B cell (primary cell): ENCODE measurements at regions not wholly inside any gene's neighbourhood (a gene's known extent, or its start where the extent isn't known, plus 50 kb on each side); places are given as distances from the start of the nearest gene placed in this dataset.

ENCODE experiments used
- ATAC-seq: fragments of 200-7000 bp; cut with Tn5 transposase; one replicate; pipeline ENCODE4 v1.10.0; 2021; ENCODE audit warnings: low read depth, mild to moderate bottlenecking, moderate number of reproducible peaks, moderate library complexity
- CTCF ChIA-PET: fragments of 350-600 bp; sonication (Branson Sonifier 250); formaldehyde crosslinking; loops from one replicate; lab custom pipeline; 2021; ENCODE audit warnings: antibody characterized with exemption, inconsistent platforms; lab: Charles Lee
- POLR2A ChIA-PET: fragments of 350-600 bp; sonication (Branson Sonifier 250); formaldehyde crosslinking; loops from one replicate; lab custom pipeline; 2021; ENCODE audit warnings: antibody characterized with exemption; lab: Charles Lee
- DNase-seq: peaks from one replicate; pipeline ENCODE4 v3.0.0; 2013
- H2AFZ ChIP-seq: 2 replicates; pipeline ENCODE4 v1.6.1; 2012; ENCODE audit warnings: mild to moderate bottlenecking, low read depth, low read length; ENCODE audit not compliant: insufficient read depth, poor library complexity, severe bottlenecking
- H3K27ac ChIP-seq, 2 donors: 1 replicate in 1 of 2; 2 replicates in 1 of 2; pipeline ENCODE4 v1.5.1; 2012 to 2013; ENCODE audit warnings: low read length in 2 of 2, mild to moderate bottlenecking in 2 of 2, moderate library complexity in 1 of 2
- H3K27me3 ChIP-seq, 4 experiments: fragments of 200-600 bp in 1 of 4; sonication (generic) in 1 of 4; replicated peaks in 1 of 4; 1 replicate in 2 of 4; 2 replicates in 2 of 4; pipeline versions ENCODE4 v1.6.1 to v1.7.0; 2013 to 2016; ENCODE audit warnings: low read length in 3 of 4, mild to moderate bottlenecking in 2 of 4, mixed read lengths in 1 of 4, moderate library complexity in 1 of 4; ENCODE audit not compliant: insufficient read depth in 4 of 4, control insufficient read depth in 3 of 4; ENCODE audit errors: control extremely low read depth in 1 of 4
- H3K36me3 ChIP-seq, 2 experiments: replicated peaks in 1 of 2; 1 replicate in 1 of 2; 2 replicates in 1 of 2; pipeline versions ENCODE4 v1.6.1 to v1.7.1; 2013; ENCODE audit warnings: low read length in 1 of 2; ENCODE audit not compliant: insufficient read depth in 2 of 2, control insufficient read depth in 1 of 2; ENCODE audit errors: control extremely low read depth in 1 of 2, extremely low read depth in 1 of 2
- H3K4me1 ChIP-seq, 2 donors: fragments of 200-600 bp in 1 of 2; sonication (generic) in 1 of 2; 1 replicate in 1 of 2; 2 replicates in 1 of 2; pipeline versions ENCODE4 v1.5.1 to v1.6.1; 2013 to 2017; ENCODE audit warnings: low read length in 2 of 2; ENCODE audit not compliant: control insufficient read depth in 2 of 2, insufficient read depth in 2 of 2
- H3K4me2 ChIP-seq: replicated peaks from 2 replicates; pipeline ENCODE3; 2012; ENCODE audit warnings: mild to moderate bottlenecking, low read depth, low read length; ENCODE audit not compliant: poor library complexity, severe bottlenecking
- H3K4me3 ChIP-seq, 5 experiments: fragments of 200-600 bp in 1 of 5; sonication (generic) in 1 of 5; 1 replicate in 3 of 5; 2 replicates in 2 of 5; pipeline versions ENCODE4 v1.5.1 to v1.7.0; 2011 to 2016; ENCODE audit warnings: low read length in 4 of 5, mild to moderate bottlenecking in 4 of 5, low read depth in 2 of 5, control low read depth in 1 of 5, moderate library complexity in 1 of 5; ENCODE audit not compliant: insufficient read depth in 1 of 5; ENCODE audit errors: control extremely low read depth in 1 of 5, extremely low read depth in 1 of 5
- H3K79me2 ChIP-seq: fragments of 200-600 bp; sonication (generic); one replicate; pipeline ENCODE4 v1.6.0; 2016; ENCODE audit warnings: low read length; ENCODE audit not compliant: control insufficient read depth, insufficient read depth
- H3K9ac ChIP-seq: fragments of 200-600 bp; sonication (generic); 2 replicates; pipeline ENCODE4 v1.6.1; 2017; ENCODE audit warnings: mild to moderate bottlenecking, low read length, moderate library complexity
- H3K9me3 ChIP-seq, 3 donors: one replicate each; pipeline versions ENCODE4 v1.6.1 to v1.7.1; 2013; ENCODE audit warnings: low read length in 2 of 3; ENCODE audit not compliant: control insufficient read depth in 2 of 3, insufficient read depth in 1 of 3; ENCODE audit errors: control extremely low read depth in 1 of 3
- H4K20me1 ChIP-seq: 2 replicates; pipeline ENCODE4 v1.6.0; 2012; ENCODE audit warnings: mild to moderate bottlenecking, low read length; ENCODE audit not compliant: insufficient read depth, control insufficient read depth, poor library complexity, severe bottlenecking
- H3K27ac Mint-ChIP-seq: one replicate; pipeline ENCODE4 v1.8.0; 2021; ENCODE audit warnings: mixed read lengths
- H3K27me3 Mint-ChIP-seq: one replicate; pipeline ENCODE4 v1.8.0; 2021; ENCODE audit warnings: mixed read lengths
- H3K4me1 Mint-ChIP-seq: one replicate; pipeline ENCODE4 v1.8.0; 2021; ENCODE audit warnings: mixed read lengths
- H3K4me3 Mint-ChIP-seq: one replicate; pipeline ENCODE4 v1.8.0; 2021; ENCODE audit warnings: mixed read lengths
- H3K9me3 Mint-ChIP-seq: one replicate; pipeline ENCODE4 v1.8.0; 2022; ENCODE audit warnings: mixed read lengths; ENCODE audit not compliant: insufficient read depth
- EZH2 ChIP-seq: IDR thresholded peaks from 2 replicates; pipeline ENCODE4 v1.6.1; 2012; ENCODE audit warnings: borderline replicate concordance, low read depth, mild to moderate bottlenecking, moderate library complexity, low read length; ENCODE audit not compliant: insufficient read depth, poor library complexity, severe bottlenecking
- WGBS: methylation state at CpG from one replicate; pipeline ENCODE4 v1.1.5; 2013; ENCODE audit warnings: missing lambda C conversion rate; ENCODE audit not compliant: insufficient coverage; 5-methylcytosine and 5-hydroxymethylcytosine counted together
- intact Hi-C: fragments of 100-400 bp; cut with micrococcal nuclease; formaldehyde crosslinking; loops from one replicate; pipeline ENCODE4 v1.10.0; 2022
- TF ChIP-seq, protein P1 (sequence below): fragments of 200-600 bp; IDR thresholded peaks from one replicate; pipeline ENCODE4 v1.8.0; 2022; ENCODE audit warnings: antibody characterized with exemption, mild to moderate bottlenecking

DNA sequence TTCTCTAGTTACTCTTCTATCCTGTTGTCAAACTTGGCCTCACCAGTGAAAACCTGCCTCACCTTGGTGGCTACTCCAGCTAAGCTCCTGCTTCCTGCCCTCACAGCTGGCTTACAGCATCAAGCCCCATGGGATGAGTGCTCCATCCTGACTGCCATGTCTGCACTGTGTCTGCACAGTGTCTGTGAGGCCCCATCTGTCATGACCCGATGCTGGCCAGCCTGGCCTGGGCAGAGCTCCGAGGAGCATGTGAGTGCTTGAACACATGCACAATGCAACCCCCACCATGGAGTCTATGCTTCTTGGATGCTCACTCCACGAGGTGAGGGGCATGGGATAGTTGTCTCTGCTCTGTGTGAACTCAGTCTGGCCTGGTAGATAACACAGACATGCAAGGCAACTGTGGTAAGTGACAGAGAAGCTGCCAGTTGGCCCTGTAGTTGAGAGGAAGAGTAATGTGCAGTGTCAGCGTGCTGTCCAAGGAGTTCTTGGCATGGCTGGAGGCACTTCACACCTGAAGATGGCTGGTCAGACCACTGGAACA lies 207.1 kb upstream of the ZNF32 start:
- TF ChIP-seq, protein P1, sequence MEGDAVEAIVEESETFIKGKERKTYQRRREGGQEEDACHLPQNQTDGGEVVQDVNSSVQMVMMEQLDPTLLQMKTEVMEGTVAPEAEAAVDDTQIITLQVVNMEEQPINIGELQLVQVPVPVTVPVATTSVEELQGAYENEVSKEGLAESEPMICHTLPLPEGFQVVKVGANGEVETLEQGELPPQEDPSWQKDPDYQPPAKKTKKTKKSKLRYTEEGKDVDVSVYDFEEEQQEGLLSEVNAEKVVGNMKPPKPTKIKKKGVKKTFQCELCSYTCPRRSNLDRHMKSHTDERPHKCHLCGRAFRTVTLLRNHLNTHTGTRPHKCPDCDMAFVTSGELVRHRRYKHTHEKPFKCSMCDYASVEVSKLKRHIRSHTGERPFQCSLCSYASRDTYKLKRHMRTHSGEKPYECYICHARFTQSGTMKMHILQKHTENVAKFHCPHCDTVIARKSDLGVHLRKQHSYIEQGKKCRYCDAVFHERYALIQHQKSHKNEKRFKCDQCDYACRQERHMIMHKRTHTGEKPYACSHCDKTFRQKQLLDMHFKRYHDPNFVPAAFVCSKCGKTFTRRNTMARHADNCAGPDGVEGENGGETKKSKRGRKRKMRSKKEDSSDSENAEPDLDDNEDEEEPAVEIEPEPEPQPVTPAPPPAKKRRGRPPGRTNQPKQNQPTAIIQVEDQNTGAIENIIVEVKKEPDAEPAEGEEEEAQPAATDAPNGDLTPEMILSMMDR: no peak
- no peak for TF ChIP-seq EZH2
- no peaks in the 10 kb centered on the region for H3K27me3 ChIP-seq
- no peaks in the 10 kb centered on the region for H3K36me3 ChIP-seq
- ATAC-seq (no peak), DNase-seq (no peak)
- ChIA-PET CTCF (no interaction called here), POLR2A (no interaction called here)
- Mint-ChIP-seq H3K9me3 (no peaks in the 10 kb centered on the region), H3K27ac (no peak overlapping the region), H3K4me3 (no peak overlapping the region), H3K4me1 (no peaks in the 10 kb centered on the region), H3K27me3 (no peaks in the 10 kb centered on the region)
- H3K27ac ChIP-seq: no peak overlapping the region
- no peak overlapping the region for H3K4me2 ChIP-seq
- H2AFZ ChIP-seq: no peak overlapping the region
- intact Hi-C loops: no loop called here
- H3K4me3 ChIP-seq: no peak overlapping the region
- H4K20me1 ChIP-seq: no peaks in the 10 kb centered on the region
- no peak overlapping the region for H3K9ac ChIP-seq
- H3K79me2 ChIP-seq: no peaks in the 10 kb centered on the region
- 76% methylated on average over 4 of the region's 4 CpGs for WGBS
- no peaks in the 10 kb centered on the region for H3K4me1 ChIP-seq
- peaks cover 0 to 14% (median 0%) of the 10 kb centered on the region in 3 donors for H3K9me3 ChIP-seq

DNA sequence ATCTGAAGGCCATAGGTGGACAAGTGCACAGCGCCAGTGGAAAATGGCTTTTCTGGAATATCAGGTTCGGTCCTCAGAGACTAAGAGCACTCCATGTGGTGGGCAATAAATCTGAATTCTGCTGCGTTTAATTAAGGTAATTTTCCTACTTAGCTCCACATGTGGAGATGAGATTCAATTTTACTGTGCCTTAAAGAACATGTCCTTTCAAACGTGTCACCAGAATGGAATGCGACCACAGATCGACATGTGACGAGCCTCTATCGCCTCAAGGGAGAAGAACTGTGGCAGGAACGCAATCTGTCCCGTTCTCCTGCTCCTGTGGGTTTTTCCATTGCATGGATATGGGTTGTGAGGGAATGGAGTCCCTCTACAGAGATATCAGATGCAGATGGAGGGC lies 205.3 kb upstream of the ZNF32 start:
- H2AFZ ChIP-seq: no peak overlapping the region
- no peaks in the 10 kb centered on the region for H3K4me1 Mint-ChIP-seq
- H3K27me3 Mint-ChIP-seq: peaks cover 1% of the 10 kb centered on the region
- H3K4me1 ChIP-seq: no peaks in the 10 kb centered on the region
- H3K4me3 ChIP-seq: no peak overlapping the region
- H3K9me3 Mint-ChIP-seq: no peaks in the 10 kb centered on the region
- DNase-seq: no peak
- ATAC-seq: no peak
- H3K27ac Mint-ChIP-seq: no peak overlapping the region
- no peaks in the 10 kb centered on the region for H3K27me3 ChIP-seq
- no peak overlapping the region for H3K9ac ChIP-seq
- no peak overlapping the region for H3K4me3 Mint-ChIP-seq
- intact Hi-C loops: no loop called here
- no peaks in the 10 kb centered on the region for H3K36me3 ChIP-seq
- no peaks in the 10 kb centered on the region for H4K20me1 ChIP-seq
- ChIA-PET POLR2A (no interaction called here), CTCF (no interaction called here)
- H3K79me2 ChIP-seq: no peaks in the 10 kb centered on the region
- TF ChIP-seq EZH2: no peak
- TF ChIP-seq, protein P1: no peak
- H3K4me2 ChIP-seq: no peak overlapping the region
- WGBS: 89% methylated on average over 10 of the region's 10 CpGs
- H3K27ac ChIP-seq: no peak overlapping the region
- peaks cover 0 to 14% (median 0%) of the 10 kb centered on the region in 3 donors for H3K9me3 ChIP-seq
